Osteoblast (primary cell): ENCODE measurements at regions not wholly inside any gene's neighbourhood (a gene's known extent, or its start where the extent isn't known, plus 50 kb on each side); places are given as distances from the start of the nearest gene placed in this dataset.

ENCODE experiments used
- DNase-seq: peaks from one replicate; pipeline ENCODE4 v3.0.0; 2011; ENCODE audit warnings: low spot score, mixed read lengths; ENCODE audit not compliant: insufficient read length; ENCODE audit errors: missing footprints
- H2AFZ ChIP-seq: 2 replicates; pipeline ENCODE4 v1.6.0; 2011; ENCODE audit warnings: mild to moderate bottlenecking, low read length
- H3K27ac ChIP-seq: 2 replicates; pipeline ENCODE4 v1.5.1; 2011; ENCODE audit warnings: mild to moderate bottlenecking, low read depth, low read length, moderate library complexity
- H3K27me3 ChIP-seq: 2 replicates; pipeline ENCODE4 v1.6.0; 2012; ENCODE audit warnings: mild to moderate bottlenecking, control low read depth, inconsistent platforms, low read length, moderate library complexity; ENCODE audit not compliant: insufficient read depth
- H3K36me3 ChIP-seq: 2 replicates; pipeline ENCODE4 v1.5.1; 2011; ENCODE audit warnings: mild to moderate bottlenecking, low read length, control low read depth, moderate library complexity; ENCODE audit not compliant: insufficient read depth
- H3K4me1 ChIP-seq: 2 replicates; pipeline ENCODE4 v1.5.1; 2011; ENCODE audit warnings: mild to moderate bottlenecking, low read length, control low read depth, moderate library complexity; ENCODE audit not compliant: insufficient read depth
- H3K4me2 ChIP-seq: 2 replicates; pipeline ENCODE4 v1.6.0; 2011; ENCODE audit warnings: mild to moderate bottlenecking, low read length; ENCODE audit not compliant: insufficient read depth
- H3K4me3 ChIP-seq: fragments of 200-600 bp; sonication (generic); 3 replicates; pipeline ENCODE4 v1.5.1; 2012; ENCODE audit warnings: mild to moderate bottlenecking, low read length, inconsistent platforms; ENCODE audit not compliant: insufficient read depth
- H3K79me2 ChIP-seq: 2 replicates; pipeline ENCODE4 v1.6.0; 2012; ENCODE audit warnings: mild to moderate bottlenecking, low read length, control low read depth, inconsistent platforms; ENCODE audit not compliant: insufficient read depth
- H3K9me3 ChIP-seq: 2 replicates; pipeline ENCODE4 v1.5.1; 2011; ENCODE audit warnings: low read depth, low read length, control low read depth
- H4K20me1 ChIP-seq: 2 replicates; pipeline ENCODE4 v1.6.0; 2012; ENCODE audit warnings: mild to moderate bottlenecking, low read length, control low read depth; ENCODE audit not compliant: insufficient read depth
- CTCF ChIP-seq: IDR thresholded peaks from 2 replicates; pipeline ENCODE4 v1.5.1; 2011; ENCODE audit warnings: mild to moderate bottlenecking, low read depth, low read length, moderate library complexity; ENCODE audit errors: extremely low read depth

- peak overlapping the region; percentile 17 for H3K4me2 ChIP-seq
- no peak for DNase-seq
- TF ChIP-seq CTCF = no peak
These were observed 287.7 kb downstream of the BMP4 start for GRCh38 chr14:53668897-53669296.

GRCh38 chr14:53663709-53664108, 292.9 kb downstream of the BMP4 start:
- peak; percentile 38 for TF ChIP-seq CTCF
- no peak overlapping the region for H3K4me3 ChIP-seq
- H3K79me2 ChIP-seq = no peaks in the 10 kb centered on the region
- DNase-seq = no peak
- no peaks in the 10 kb centered on the region for H4K20me1 ChIP-seq
- no peaks in the 10 kb centered on the region for H3K9me3 ChIP-seq
- no peak overlapping the region for H2AFZ ChIP-seq
- H3K4me1 ChIP-seq = peaks cover 3% of the 10 kb centered on the region
- H3K27me3 ChIP-seq = peaks cover 55% of the 10 kb centered on the region
- H3K4me2 ChIP-seq = no peak overlapping the region
- H3K27ac ChIP-seq = no peak overlapping the region
- H3K36me3 ChIP-seq = no peaks in the 10 kb centered on the region

More at GRCh38 chr14:53668897-53669296, 287.7 kb downstream of the BMP4 start:
- Histone ChIP-seq H3K36me3 (no peaks in the 10 kb centered on the region), H3K79me2 (no peaks in the 10 kb centered on the region), H3K4me1 (peaks cover 19% of the 10 kb centered on the region), H3K27ac (no peak overlapping the region), H3K27me3 (peaks cover 54% of the 10 kb centered on the region), H3K9me3 (no peaks in the 10 kb centered on the region), H2AFZ (no peak overlapping the region), H3K4me3 (no peak overlapping the region), H4K20me1 (peaks cover 5% of the 10 kb centered on the region)

GRCh38 chr14:53655080-53655785, 301.4 kb downstream of the BMP4 start:
- H3K4me2 ChIP-seq = no peak overlapping the region
- no peak for DNase-seq

More at GRCh38 chr14:53655080-53655785, 301.4 kb downstream of the BMP4 start:
- H3K4me3 ChIP-seq = no peak overlapping the region
- H3K9me3 ChIP-seq = no peaks in the 10 kb centered on the region
- H3K79me2 ChIP-seq = no peaks in the 10 kb centered on the region
- H3K36me3 ChIP-seq = no peaks in the 10 kb centered on the region
- H4K20me1 ChIP-seq = no peaks in the 10 kb centered on the region
- no peaks in the 10 kb centered on the region for H3K4me1 ChIP-seq
- no peak overlapping the region for H3K27ac ChIP-seq
- no peak overlapping the region for H2AFZ ChIP-seq
- no peak for TF ChIP-seq CTCF
- peaks cover 39% of the 10 kb centered on the region for H3K27me3 ChIP-seq
